CD4-positive, alpha-beta T cell (primary cell): ENCODE measurements at regions not wholly inside any gene's neighbourhood (a gene's known extent, or its start where the extent isn't known, plus 50 kb on each side); places are given as distances from the start of the nearest gene placed in this dataset.

Experiments used
- ATAC-seq: fragments of 200-7000 bp; cut with Tn5 transposase; one replicate; pipeline ENCODE4 v1.10.0; 2022; ENCODE audit warnings: mild to moderate bottlenecking; ENCODE audit not compliant: poor library complexity
- CTCF ChIA-PET: fragments of 350-600 bp; sonication (Branson Sonifier 250); formaldehyde crosslinking; loops from one replicate; lab custom pipeline; 2021; ENCODE audit warnings: antibody characterized with exemption, inconsistent platforms; lab: Charles Lee
- POLR2A ChIA-PET: fragments of 350-600 bp; sonication (Branson Sonifier 250); formaldehyde crosslinking; loops from one replicate; lab custom pipeline; 2021; ENCODE audit warnings: antibody characterized with exemption, inconsistent platforms; lab: Charles Lee
- DNase-seq, 14 experiments: peaks; one replicate each; pipeline ENCODE4 v3.0.0-alpha.2; 2013 to 2020; ENCODE audit warnings: mixed read lengths in 2 of 14
- H3K27ac ChIP-seq, 2 donors: one replicate each; pipeline versions ENCODE4 v1.5.1 to v1.7.0; 2013; ENCODE audit warnings: low read length in 2 of 2, low read depth in 1 of 2, mild to moderate bottlenecking in 1 of 2
- H3K27me3 ChIP-seq, 2 experiments: 1 replicate in 1 of 2; 2 replicates in 1 of 2; pipeline versions ENCODE4 v1.6.1 to v1.7.0; 2013; ENCODE audit warnings: low read length in 2 of 2, control low read depth in 1 of 2, mild to moderate bottlenecking in 1 of 2, moderate library complexity in 1 of 2; ENCODE audit not compliant: insufficient read depth in 2 of 2, control insufficient read depth in 1 of 2
- H3K36me3 ChIP-seq: one replicate; pipeline ENCODE4 v1.6.1; 2013; ENCODE audit warnings: low read length, control low read depth; ENCODE audit not compliant: insufficient read depth
- H3K4me1 ChIP-seq: one replicate; pipeline ENCODE4 v1.6.1; 2013; ENCODE audit warnings: low read length, control low read depth; ENCODE audit not compliant: insufficient read depth
- H3K4me3 ChIP-seq: one replicate; pipeline ENCODE4 v1.5.1; 2013; ENCODE audit warnings: mild to moderate bottlenecking, low read length, moderate library complexity
- H3K9me3 ChIP-seq, 2 experiments: 1 replicate in 1 of 2; 2 replicates in 1 of 2; pipeline versions ENCODE4 v1.6.1 to v1.7.0; 2013; ENCODE audit warnings: low read length in 2 of 2, mild to moderate bottlenecking in 2 of 2, control low read depth in 1 of 2, moderate library complexity in 1 of 2; ENCODE audit not compliant: control insufficient read depth in 1 of 2, insufficient read depth in 1 of 2
- H3K27ac Mint-ChIP-seq: one replicate; pipeline ENCODE4 v1.8.0; 2020; ENCODE audit warnings: mixed read lengths
- H3K27me3 Mint-ChIP-seq: one replicate; pipeline ENCODE4 v1.8.0; 2021; ENCODE audit warnings: mixed read lengths
- H3K36me3 Mint-ChIP-seq: one replicate; pipeline ENCODE4 v1.8.0; 2021; ENCODE audit warnings: low read depth, mixed read lengths
- H3K4me1 Mint-ChIP-seq: one replicate; pipeline ENCODE4 v1.8.0; 2021; ENCODE audit warnings: low read depth, mixed read lengths
- H3K4me3 Mint-ChIP-seq: one replicate; pipeline ENCODE4 v1.8.0; 2020; ENCODE audit warnings: mild to moderate bottlenecking, mixed read lengths
- H3K9me3 Mint-ChIP-seq: one replicate; pipeline ENCODE4 v1.8.0; 2020; ENCODE audit warnings: mixed read lengths
- CTCF ChIP-seq: fragments of 200-600 bp; IDR thresholded peaks from one replicate; pipeline ENCODE4 v1.8.0; 2022; ENCODE audit warnings: antibody characterized with exemption, mild to moderate bottlenecking
- intact Hi-C, 2 experiments: fragments of 100-400 bp; cut with DNase I in 1 of 2; cut with micrococcal nuclease in 1 of 2; formaldehyde crosslinking; loops; one replicate each; pipeline versions ENCODE4 v1.15.1 to v1.9.0; 2023 to 2025; cut with DNase I, micrococcal nuclease

- Histone ChIP-seq H3K4me1 (no peaks in the 10 kb centered on the region), H3K27me3 (no peaks in the 10 kb centered on the region), H3K36me3 (no peaks in the 10 kb centered on the region), H3K27ac (no peak overlapping the region), H3K4me3 (no peak overlapping the region), H3K9me3 (peaks cover 0 to 13% of the 10 kb centered on the region in 2 experiments)
- POLR2A ChIA-PET, result no interaction called here
- no peak for TF ChIP-seq CTCF
- H3K4me1 Mint-ChIP-seq, result no peaks in the 10 kb centered on the region
- no peak overlapping the region for H3K27ac Mint-ChIP-seq
- CTCF ChIA-PET, result no interaction called here
- no peak overlapping the region for H3K4me3 Mint-ChIP-seq
- H3K27me3 Mint-ChIP-seq, result no peaks in the 10 kb centered on the region
- ATAC-seq (no peak), DNase-seq (no peak)
- no peaks in the 10 kb centered on the region for H3K36me3 Mint-ChIP-seq
- peaks cover 13% of the 10 kb centered on the region for H3K9me3 Mint-ChIP-seq
- intact Hi-C loops, result no loop called here
Measured at GRCh38 chr13:70253411-70253810, 145.2 kb upstream of the KLHL1 start.

GRCh38 chr13:70249332-70250064 is 141.2 kb upstream of the KLHL1 start:
- Mint-ChIP-seq H3K4me3 (no peak overlapping the region), H3K27ac (no peak overlapping the region), H3K9me3 (peaks cover 15% of the 10 kb centered on the region), H3K27me3 (no peaks in the 10 kb centered on the region), H3K4me1 (no peaks in the 10 kb centered on the region), H3K36me3 (no peaks in the 10 kb centered on the region)
- Histone ChIP-seq H3K36me3 (no peaks in the 10 kb centered on the region), H3K4me3 (no peak overlapping the region), H3K27ac (no peak overlapping the region), H3K27me3 (no peaks in the 10 kb centered on the region), H3K9me3 (peaks cover 0 to 5% of the 10 kb centered on the region in 2 experiments), H3K4me1 (no peaks in the 10 kb centered on the region)
- DNase-seq (no peak), ATAC-seq (no peak)
- intact Hi-C loops, result no loop called here
- TF ChIP-seq CTCF, result no peak
- ChIA-PET POLR2A (no interaction called here), CTCF (interaction anchor here (0.6 kb wide), 1 partner anchor 19 kb away, joined by 3 read pairs; no protein-coding TSS in a partner anchor)

- ChIA-PET CTCF (no interaction called here), POLR2A (no interaction called here)
- peaks cover 13% of the 10 kb centered on the region for H3K9me3 Mint-ChIP-seq
- Histone ChIP-seq H3K4me1 (no peaks in the 10 kb centered on the region), H3K36me3 (no peaks in the 10 kb centered on the region), H3K9me3 (no peaks in the 10 kb centered on the region), H3K27ac (no peak overlapping the region), H3K4me3 (no peak overlapping the region), H3K27me3 (no peaks in the 10 kb centered on the region)
- H3K4me3 Mint-ChIP-seq, result no peak overlapping the region
- no peak for ATAC-seq
- no peaks in the 10 kb centered on the region for H3K36me3 Mint-ChIP-seq
- H3K27ac Mint-ChIP-seq, result no peak overlapping the region
- no peak for TF ChIP-seq CTCF
- intact Hi-C loops, result no loop called here
- no peaks in the 10 kb centered on the region for H3K4me1 Mint-ChIP-seq
- H3K27me3 Mint-ChIP-seq, result no peaks in the 10 kb centered on the region
- DNase-seq, result no peak
Measured at GRCh38 chr13:70237131-70237530, 128.9 kb upstream of the KLHL1 start.
